Cardiac muscle cell (in vitro differentiated cells and primary cell): ENCODE measurements at regions not wholly inside any gene's neighbourhood (a gene's known extent, or its start where the extent isn't known, plus 50 kb on each side); places are given as distances from the start of the nearest gene placed in this dataset.
A peak's percentile ranks its signal among the peaks of the same experiment; 100 is the strongest.

Experiments
- DNase-seq, 2 donors: peaks; one replicate each; pipeline versions ENCODE4 v3.0.0 to v3.0.0-alpha.2; 2010 to 2017; ENCODE audit warnings: low read depth in 1 of 2, low spot score in 1 of 2
- H3K27ac ChIP-seq: fragments of 200-600 bp; sonication (generic); 2 replicates; pipeline ENCODE4 v1.5.1; 2016
- H3K27me3 ChIP-seq: fragments of 200-600 bp; sonication (generic); 2 replicates; pipeline ENCODE4 v1.6.0; 2016; ENCODE audit warnings: control low read depth
- H3K36me3 ChIP-seq: fragments of 200-600 bp; sonication (generic); 2 replicates; pipeline ENCODE4 v1.5.1; 2016; ENCODE audit warnings: control low read depth
- H3K4me1 ChIP-seq: fragments of 200-600 bp; sonication (generic); 2 replicates; pipeline ENCODE4 v1.8.1; 2017; ENCODE audit warnings: low read depth, mild to moderate bottlenecking, mixed run types
- H3K4me3 ChIP-seq: fragments of 200-600 bp; sonication (generic); 2 replicates; pipeline ENCODE4 v1.5.1; 2016; ENCODE audit warnings: mild to moderate bottlenecking
- H3K9me3 ChIP-seq: fragments of 200-600 bp; sonication (generic); 2 replicates; pipeline ENCODE4 v1.5.1; 2017; ENCODE audit warnings: low read depth, mild to moderate bottlenecking, control low read depth
- CTCF ChIP-seq: IDR thresholded peaks from 2 replicates; pipeline ENCODE4 v1.5.1; 2012; ENCODE audit warnings: low read depth, mild to moderate bottlenecking, low read length

GRCh38 chr5:158022393-158022792, 163.4 kb upstream of the CLINT1 start:
- no peaks in the 10 kb centered on the region for H3K27me3 ChIP-seq
- no peak for TF ChIP-seq CTCF
- H3K4me3 ChIP-seq: no peak overlapping the region
- H3K4me1 ChIP-seq: no peaks in the 10 kb centered on the region
- no peaks in the 10 kb centered on the region for H3K36me3 ChIP-seq
- H3K9me3 ChIP-seq: no peaks in the 10 kb centered on the region
- no peak overlapping the region for H3K27ac ChIP-seq
- no peak for DNase-seq

DNA sequence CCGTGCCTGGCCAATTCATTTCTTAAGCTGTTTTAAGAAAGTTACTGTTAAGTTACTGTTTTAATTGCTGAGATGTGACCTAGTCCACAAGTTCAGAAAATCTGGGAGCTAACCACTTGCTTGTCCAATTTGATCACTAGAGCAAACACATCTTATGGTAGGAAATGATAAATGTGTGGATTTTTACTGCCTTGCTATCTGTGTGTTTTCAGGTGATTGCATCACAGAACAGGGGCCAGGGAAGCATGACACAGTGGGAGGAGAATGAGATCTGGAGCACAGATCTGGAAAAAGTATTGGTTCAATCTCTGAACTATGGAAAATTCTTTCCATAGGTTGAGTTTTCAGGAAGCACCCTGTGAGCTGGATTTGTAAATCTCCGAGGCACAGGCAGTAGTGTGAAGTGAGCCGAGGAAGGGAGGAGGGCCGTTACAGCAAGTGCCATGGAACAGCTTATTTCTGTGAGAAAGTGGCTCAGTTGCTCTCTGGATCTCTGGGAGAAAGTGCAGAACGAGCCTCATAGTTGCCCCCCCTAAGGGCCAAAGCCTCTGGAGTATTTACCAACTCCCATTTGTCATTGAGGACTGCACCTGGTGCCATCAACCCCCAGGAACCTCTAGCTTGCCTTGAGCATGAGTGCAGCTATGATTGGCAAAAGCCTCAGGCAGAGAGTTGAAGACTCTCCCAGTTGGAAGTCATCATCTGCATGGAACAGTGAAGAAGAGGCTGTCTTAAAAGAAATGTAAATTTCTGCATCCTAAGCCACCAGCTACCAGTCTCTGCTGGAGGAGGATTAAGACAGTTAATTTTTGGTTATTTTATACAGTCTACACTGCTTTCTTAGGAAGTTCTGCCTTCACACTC, 161.8 kb upstream of the CLINT1 start:
- no peak for TF ChIP-seq CTCF
- H3K9me3 ChIP-seq: no peaks in the 10 kb centered on the region
- no peak overlapping the region for H3K27ac ChIP-seq
- peak in 1 of 2 donors; percentile 3 for DNase-seq
- no peaks in the 10 kb centered on the region for H3K4me1 ChIP-seq
- H3K27me3 ChIP-seq: no peaks in the 10 kb centered on the region
- H3K36me3 ChIP-seq: no peaks in the 10 kb centered on the region
- no peak overlapping the region for H3K4me3 ChIP-seq

GRCh38 chr5:158017469-158017868, 158.5 kb upstream of the CLINT1 start:
- Histone ChIP-seq H3K36me3 (no peaks in the 10 kb centered on the region), H3K27ac (no peak overlapping the region), H3K4me1 (no peaks in the 10 kb centered on the region), H3K27me3 (no peaks in the 10 kb centered on the region), H3K4me3 (no peak overlapping the region), H3K9me3 (no peaks in the 10 kb centered on the region)
- TF ChIP-seq CTCF: no peak
- no peak for DNase-seq

- Histone ChIP-seq H3K27me3 (no peaks in the 10 kb centered on the region), H3K4me3 (no peak overlapping the region), H3K9me3 (no peaks in the 10 kb centered on the region), H3K4me1 (no peaks in the 10 kb centered on the region), H3K36me3 (no peaks in the 10 kb centered on the region), H3K27ac (no peak overlapping the region)
- TF ChIP-seq CTCF: no peak
- DNase-seq: no peak
Measured at GRCh38 chr5:158014372-158014771, 155.4 kb upstream of the CLINT1 start.

DNA sequence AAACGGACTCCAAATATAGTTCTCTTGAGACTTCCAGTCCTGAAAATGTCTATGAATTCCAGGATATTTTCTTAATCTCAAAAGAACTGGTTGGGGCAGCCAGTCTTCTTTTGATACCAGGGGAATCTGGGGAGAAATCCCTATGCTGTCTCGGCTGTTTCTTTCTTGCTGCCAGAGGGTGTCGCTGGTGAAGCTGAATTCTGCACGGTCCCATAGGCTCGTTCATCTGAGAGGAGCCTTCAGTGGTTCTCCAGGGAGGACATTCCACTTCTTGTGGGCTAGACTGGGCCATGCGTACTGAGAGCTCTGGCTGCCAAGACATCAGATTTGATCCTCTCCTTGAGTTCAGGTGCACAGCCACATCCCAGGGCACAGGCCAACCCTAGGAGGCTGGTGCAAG, 155.0 kb upstream of the CLINT1 start:
- H3K36me3 ChIP-seq: no peaks in the 10 kb centered on the region
- peak; percentile 53 to 58 for DNase-seq
- H3K4me3 ChIP-seq: no peak overlapping the region
- no peaks in the 10 kb centered on the region for H3K9me3 ChIP-seq
- H3K27me3 ChIP-seq: no peaks in the 10 kb centered on the region
- H3K27ac ChIP-seq: no peak overlapping the region
- TF ChIP-seq CTCF: peak; percentile 42
- no peaks in the 10 kb centered on the region for H3K4me1 ChIP-seq
